HUES64 (cell line): ENCODE measurements at regions not wholly inside any gene's neighbourhood (a gene's known extent, or its start where the extent isn't known, plus 50 kb on each side); places are given as distances from the start of the nearest gene placed in this dataset.

Experiments
- H3K27ac ChIP-seq: 2 replicates; pipeline ENCODE4 v1.7.0; 2013; ENCODE audit warnings: low read depth, low read length, inconsistent platforms
- H3K27me3 ChIP-seq: 2 replicates; pipeline ENCODE4 v1.6.1; 2013; ENCODE audit warnings: mild to moderate bottlenecking, low read length; ENCODE audit not compliant: insufficient read depth
- H3K36me3 ChIP-seq: 2 replicates; pipeline ENCODE4 v1.6.1; 2013; ENCODE audit warnings: mild to moderate bottlenecking, low read length; ENCODE audit not compliant: insufficient read depth
- H3K4me1 ChIP-seq: 2 replicates; pipeline ENCODE4 v1.6.1; 2013; ENCODE audit warnings: mild to moderate bottlenecking, low read length, moderate library complexity; ENCODE audit not compliant: insufficient read depth
- H3K4me3 ChIP-seq: 2 replicates; pipeline ENCODE4 v1.5.1; 2013; ENCODE audit warnings: mild to moderate bottlenecking, low read length, moderate library complexity
- H3K9ac ChIP-seq: 2 replicates; pipeline ENCODE4 v1.6.1; 2013; ENCODE audit warnings: mild to moderate bottlenecking, low read depth, low read length
- H3K9me3 ChIP-seq: 2 replicates; pipeline ENCODE4 v1.6.1; 2013; ENCODE audit warnings: low read depth, low read length; ENCODE audit not compliant: insufficient read depth
- WGBS: fragments of 150-250, 120-280 bp; methylation state at CpG from one replicate; pipeline ENCODE4 v1.1.7; 2013; ENCODE audit warnings: missing lambda C conversion rate; 5-methylcytosine and 5-hydroxymethylcytosine counted together

- no peak overlapping the region for H3K9ac ChIP-seq
- no peak overlapping the region for H3K27ac ChIP-seq
- H3K9me3 ChIP-seq = no peaks in the 10 kb centered on the region
- no peaks in the 10 kb centered on the region for H3K36me3 ChIP-seq
- H3K4me3 ChIP-seq = no peak overlapping the region
- peaks cover 13% of the 10 kb centered on the region for H3K4me1 ChIP-seq
- no peaks in the 10 kb centered on the region for H3K27me3 ChIP-seq
Observed at GRCh38 chr6:90970672-90971071, 383.8 kb upstream of the MAP3K7 start.

- Histone ChIP-seq H3K27me3 (no peaks in the 10 kb centered on the region), H3K36me3 (no peaks in the 10 kb centered on the region), H3K9ac (no peak overlapping the region), H3K4me1 (peaks cover 12% of the 10 kb centered on the region), H3K9me3 (no peaks in the 10 kb centered on the region), H3K4me3 (no peak overlapping the region), H3K27ac (no peak overlapping the region)
- 95% methylated on average over 3 of the region's 3 CpGs for WGBS
Observed at GRCh38 chr6:90967471-90967870, 380.6 kb upstream of the MAP3K7 start.

GRCh38 chr6:90960324-90960723, 373.5 kb upstream of the MAP3K7 start:
- 96% methylated on average over 2 of the region's 2 CpGs for WGBS

GRCh38 chr6:90955246-90955645, 368.4 kb upstream of the MAP3K7 start:
- peaks cover 7% of the 10 kb centered on the region; the same call in 1 of the 2 replicates for H3K9me3 ChIP-seq
- H3K36me3 ChIP-seq = no peaks in the 10 kb centered on the region
- H3K4me3 ChIP-seq = no peak overlapping the region
- 100% methylated on average over 1 of the region's 3 CpGs for WGBS
- H3K9ac ChIP-seq = no peak overlapping the region
- H3K27ac ChIP-seq = no peak overlapping the region
- no peaks in the 10 kb centered on the region for H3K27me3 ChIP-seq
- H3K4me1 ChIP-seq = no peaks in the 10 kb centered on the region; the same call in 1 of the 2 replicates

More at GRCh38 chr6:90960324-90960723, 373.5 kb upstream of the MAP3K7 start:
- Histone ChIP-seq H3K9ac (no peak overlapping the region), H3K4me1 (no peaks in the 10 kb centered on the region; the same call in 1 of the 2 replicates), H3K4me3 (no peak overlapping the region), H3K27ac (no peak overlapping the region), H3K27me3 (no peaks in the 10 kb centered on the region), H3K36me3 (no peaks in the 10 kb centered on the region), H3K9me3 (no peaks in the 10 kb centered on the region)

GRCh38 chr6:90953405-90954161, 366.7 kb upstream of the MAP3K7 start:
- no peaks in the 10 kb centered on the region; the same call in 1 of the 2 replicates for H3K4me1 ChIP-seq
- H3K27me3 ChIP-seq = no peaks in the 10 kb centered on the region
- H3K4me3 ChIP-seq = no peak overlapping the region
- H3K9ac ChIP-seq = no peak overlapping the region
- H3K36me3 ChIP-seq = no peaks in the 10 kb centered on the region
- H3K9me3 ChIP-seq = peaks cover 7% of the 10 kb centered on the region; the same call in 1 of the 2 replicates
- H3K27ac ChIP-seq = no peak overlapping the region

- Histone ChIP-seq H3K9ac (no peak overlapping the region), H3K36me3 (no peaks in the 10 kb centered on the region), H3K9me3 (peaks cover 7% of the 10 kb centered on the region; the same call in 1 of the 2 replicates), H3K27ac (no peak overlapping the region), H3K4me1 (no peaks in the 10 kb centered on the region; the same call in 1 of the 2 replicates), H3K4me3 (no peak overlapping the region), H3K27me3 (no peaks in the 10 kb centered on the region)
- 82% methylated on average over 2 of the region's 2 CpGs for WGBS
Observed at GRCh38 chr6:90952176-90952575, 365.3 kb upstream of the MAP3K7 start.

GRCh38 chr6:90948540-90948939, 361.7 kb upstream of the MAP3K7 start:
- Histone ChIP-seq H3K4me3 (no peak overlapping the region), H3K27me3 (no peaks in the 10 kb centered on the region), H3K27ac (no peak overlapping the region), H3K36me3 (no peaks in the 10 kb centered on the region), H3K4me1 (no peaks in the 10 kb centered on the region), H3K9me3 (peaks cover 5% of the 10 kb centered on the region; the same call in 1 of the 2 replicates), H3K9ac (no peak overlapping the region)
- 97% methylated on average over 9 of the region's 9 CpGs for WGBS

- Histone ChIP-seq H3K9ac (no peak overlapping the region), H3K9me3 (no peaks in the 10 kb centered on the region), H3K27me3 (no peaks in the 10 kb centered on the region), H3K4me3 (no peak overlapping the region), H3K4me1 (no peaks in the 10 kb centered on the region), H3K27ac (no peak overlapping the region), H3K36me3 (no peaks in the 10 kb centered on the region)
- WGBS = 96% methylated on average over 29 of the region's 29 CpGs
Observed at GRCh38 chr6:90947184-90948064, 360.6 kb upstream of the MAP3K7 start.

- peaks cover 21% of the 10 kb centered on the region; the same call in 1 of the 2 replicates for H3K4me1 ChIP-seq
- H3K27me3 ChIP-seq = no peaks in the 10 kb centered on the region
- no peak overlapping the region for H3K27ac ChIP-seq
- 92% methylated on average over 6 of the region's 7 CpGs for WGBS
- H3K4me3 ChIP-seq = no peak overlapping the region
- no peaks in the 10 kb centered on the region for H3K9me3 ChIP-seq
- H3K36me3 ChIP-seq = no peaks in the 10 kb centered on the region
- no peak overlapping the region for H3K9ac ChIP-seq
Observed at GRCh38 chr6:90941885-90942284, 355.0 kb upstream of the MAP3K7 start.

- 40% methylated on average over 3 of the region's 5 CpGs for WGBS
Observed at GRCh38 chr6:90940812-90941481, 354.1 kb upstream of the MAP3K7 start.

GRCh38 chr6:90939906-90940305, 353.0 kb upstream of the MAP3K7 start:
- no peaks in the 10 kb centered on the region for H3K9me3 ChIP-seq
- H3K9ac ChIP-seq = no peak overlapping the region
- H3K4me1 ChIP-seq = peaks cover 25% of the 10 kb centered on the region; the same call in 1 of the 2 replicates
- 89% methylated on average over 1 of the region's 1 CpG for WGBS
- no peaks in the 10 kb centered on the region for H3K36me3 ChIP-seq
- H3K27me3 ChIP-seq = no peaks in the 10 kb centered on the region
- H3K4me3 ChIP-seq = no peak overlapping the region
- no peak overlapping the region for H3K27ac ChIP-seq

More at GRCh38 chr6:90940812-90941481, 354.1 kb upstream of the MAP3K7 start:
- H3K27ac ChIP-seq = no peak overlapping the region
- peaks cover 23% of the 10 kb centered on the region; the same call in 1 of the 2 replicates for H3K4me1 ChIP-seq
- H3K36me3 ChIP-seq = no peaks in the 10 kb centered on the region
- no peaks in the 10 kb centered on the region for H3K9me3 ChIP-seq
- no peak overlapping the region for H3K4me3 ChIP-seq
- H3K9ac ChIP-seq = no peak overlapping the region
- H3K27me3 ChIP-seq = no peaks in the 10 kb centered on the region
